ENCODE measurements at regions not wholly inside any gene's neighbourhood (a gene's known extent, or its start where the extent isn't known, plus 50 kb on each side); places are given as distances from the start of the nearest gene placed in this dataset.

- Histone ChIP-seq H3K36me3 (ENCODE audit: insufficient read depth) (no peaks in the 10 kb centered on the region), H3K27ac (ENCODE audit: low read depth) (no peak overlapping the region), H3K4me3 (ENCODE audit: low read depth, low read length) (no peak overlapping the region), H3K4me1 (ENCODE audit: insufficient read depth) (no peaks in the 10 kb centered on the region)
- 42% methylated on average over 1 of the region's 1 CpG for whole genome bisulfite sequencing
- DNase-seq (ENCODE audit: extremely low spot score), result no peak
These were observed 318.6 kb upstream of the POU3F1 start for GRCh38 chr1:38365242-38365641.

DNA sequence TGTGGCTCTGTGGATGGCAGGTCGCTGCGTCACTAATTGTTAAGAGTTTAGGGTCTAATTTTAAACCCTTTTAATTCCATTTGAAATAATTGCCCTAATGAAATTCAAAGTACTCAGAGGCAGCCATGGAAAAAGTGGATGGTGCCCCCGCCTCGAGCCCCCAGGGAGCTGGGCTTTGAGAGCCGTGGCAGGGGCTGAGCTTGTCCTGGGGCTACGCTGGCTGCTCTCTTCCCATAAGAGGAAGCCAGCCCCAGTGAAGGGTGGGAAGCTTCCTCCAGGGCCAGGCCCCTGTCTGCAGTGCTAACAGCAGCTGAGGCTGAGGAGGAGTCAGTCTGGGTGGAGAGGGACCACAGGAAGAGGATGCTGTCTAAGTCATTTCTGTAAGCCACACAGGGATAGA, 315.0 kb upstream of the POU3F1 start:
- no peak for DNase-seq (ENCODE audit: extremely low spot score)
- WGBS, result 70% methylated on average over 6 of the region's 6 CpGs
- no peak overlapping the region for H3K27ac ChIP-seq (ENCODE audit: low read depth)
- no peaks in the 10 kb centered on the region for H3K4me1 ChIP-seq (ENCODE audit: insufficient read depth)
- H3K36me3 ChIP-seq (ENCODE audit: insufficient read depth), result no peaks in the 10 kb centered on the region
- H3K4me3 ChIP-seq (ENCODE audit: low read depth, low read length), result no peak overlapping the region

DNA sequence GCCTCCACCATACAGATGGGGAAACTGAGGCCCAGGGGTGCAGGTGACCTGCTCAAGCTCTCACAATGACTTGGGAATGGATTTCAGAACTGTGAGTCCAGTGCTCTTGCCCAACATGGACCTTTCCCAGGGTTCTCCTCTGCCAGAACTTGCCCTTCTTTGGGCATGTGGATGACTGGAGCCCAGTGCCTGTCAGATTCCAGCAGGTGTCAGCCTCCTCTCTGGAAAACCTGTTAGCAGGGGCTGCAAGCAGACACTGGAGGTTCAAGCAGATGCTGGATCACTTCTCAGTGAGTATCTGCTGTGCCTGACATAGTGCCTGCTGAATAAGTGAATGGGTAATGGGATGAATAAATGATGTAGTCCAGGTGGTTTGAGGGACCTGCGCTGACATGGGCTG, 314.2 kb upstream of the POU3F1 start:
- H3K4me1 ChIP-seq (ENCODE audit: insufficient read depth), result no peaks in the 10 kb centered on the region
- H3K27ac ChIP-seq (ENCODE audit: low read depth), result no peak overlapping the region
- DNase-seq (ENCODE audit: extremely low spot score), result no peak
- no peak overlapping the region for H3K4me3 ChIP-seq (ENCODE audit: low read depth, low read length)
- no peaks in the 10 kb centered on the region for H3K36me3 ChIP-seq (ENCODE audit: insufficient read depth)
- WGBS, result 81% methylated on average over 1 of the region's 1 CpG

DNA sequence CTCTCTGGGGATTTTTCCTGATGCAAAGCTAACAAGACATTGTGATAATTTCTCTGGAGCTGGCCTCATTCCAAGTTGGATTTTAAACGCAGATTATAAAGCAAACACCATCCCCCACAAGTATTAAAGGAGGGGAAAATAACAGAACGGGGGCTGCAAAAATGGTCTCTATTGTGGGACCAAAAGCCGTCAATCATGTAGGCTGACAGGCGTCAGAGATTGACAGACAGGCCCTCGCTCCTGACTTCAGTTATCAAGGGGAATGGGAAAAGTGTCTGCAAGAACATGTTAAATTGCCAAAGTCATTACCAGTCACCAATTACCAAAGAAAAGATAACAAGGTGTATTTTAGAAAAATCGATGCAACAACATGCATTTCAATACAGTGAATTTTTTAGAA, 307.4 kb upstream of the POU3F1 start:
- no peak for DNase-seq (ENCODE audit: extremely low spot score)
- H3K36me3 ChIP-seq (ENCODE audit: insufficient read depth), result no peaks in the 10 kb centered on the region
- 67% methylated on average over 6 of the region's 6 CpGs for WGBS
- H3K4me1 ChIP-seq (ENCODE audit: insufficient read depth), result no peaks in the 10 kb centered on the region
- no peak overlapping the region for H3K4me3 ChIP-seq (ENCODE audit: low read depth, low read length)
- H3K27ac ChIP-seq (ENCODE audit: low read depth), result no peak overlapping the region

- no peak for DNase-seq (ENCODE audit: extremely low spot score)
- Histone ChIP-seq H3K4me3 (ENCODE audit: low read depth, low read length) (no peak overlapping the region), H3K4me1 (ENCODE audit: insufficient read depth) (no peaks in the 10 kb centered on the region), H3K27ac (ENCODE audit: low read depth) (no peak overlapping the region), H3K36me3 (ENCODE audit: insufficient read depth) (no peaks in the 10 kb centered on the region)
- WGBS, result 47% methylated on average over 6 of the region's 6 CpGs
These were observed 306.3 kb upstream of the POU3F1 start for GRCh38 chr1:38352869-38353268.

DNA sequence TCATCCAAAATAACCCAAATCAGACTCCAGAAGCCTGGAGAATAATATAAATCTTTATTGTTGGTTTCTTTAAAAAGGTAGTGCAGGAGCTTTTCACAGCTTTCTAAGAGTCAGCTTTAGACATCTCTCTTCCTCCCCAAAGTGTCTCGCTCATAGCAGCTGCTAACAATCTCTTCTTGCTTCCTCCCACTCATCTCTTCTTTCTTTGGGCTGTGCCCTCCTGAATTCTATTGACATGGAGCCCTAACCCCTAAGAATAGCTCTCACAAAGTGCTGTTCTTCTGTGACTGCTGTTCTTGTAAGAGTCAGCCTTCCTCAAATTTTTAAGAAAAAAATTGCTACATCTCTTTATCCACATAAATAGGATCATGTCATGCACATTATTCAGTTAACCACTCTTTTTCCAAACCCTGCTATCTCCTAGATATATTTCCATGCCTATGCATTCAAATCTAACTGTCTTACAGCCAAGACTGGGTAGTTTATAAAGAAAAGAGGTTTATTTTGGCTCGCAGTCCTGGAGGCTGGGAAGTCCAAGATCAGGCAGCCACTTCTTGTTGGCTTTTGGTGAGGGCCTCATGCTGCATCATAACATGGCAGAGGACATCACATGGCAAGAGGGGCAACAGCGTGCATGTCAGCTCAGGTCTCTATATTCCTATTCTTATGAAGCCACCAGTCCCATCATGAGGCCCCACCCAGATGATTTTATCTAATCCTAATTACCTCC, 301.0 kb upstream of the POU3F1 start:
- Histone ChIP-seq H3K4me3 (ENCODE audit: low read depth, low read length) (no peak overlapping the region), H3K4me1 (ENCODE audit: insufficient read depth) (no peaks in the 10 kb centered on the region), H3K36me3 (ENCODE audit: insufficient read depth) (no peaks in the 10 kb centered on the region), H3K27ac (ENCODE audit: low read depth) (no peak overlapping the region)
- DNase-seq (ENCODE audit: extremely low spot score), result no peak
- WGBS, result 74% methylated on average over 3 of the region's 3 CpGs

- Histone ChIP-seq H3K36me3 (ENCODE audit: insufficient read depth) (no peaks in the 10 kb centered on the region), H3K27ac (ENCODE audit: low read depth) (no peak overlapping the region), H3K4me1 (ENCODE audit: insufficient read depth) (no peaks in the 10 kb centered on the region), H3K4me3 (ENCODE audit: low read depth, low read length) (no peak overlapping the region)
- DNase-seq (ENCODE audit: extremely low spot score), result no peak
- WGBS, result 62% methylated on average over 4 of the region's 4 CpGs
These were observed 298.1 kb upstream of the POU3F1 start for GRCh38 chr1:38344716-38345115.

DNA sequence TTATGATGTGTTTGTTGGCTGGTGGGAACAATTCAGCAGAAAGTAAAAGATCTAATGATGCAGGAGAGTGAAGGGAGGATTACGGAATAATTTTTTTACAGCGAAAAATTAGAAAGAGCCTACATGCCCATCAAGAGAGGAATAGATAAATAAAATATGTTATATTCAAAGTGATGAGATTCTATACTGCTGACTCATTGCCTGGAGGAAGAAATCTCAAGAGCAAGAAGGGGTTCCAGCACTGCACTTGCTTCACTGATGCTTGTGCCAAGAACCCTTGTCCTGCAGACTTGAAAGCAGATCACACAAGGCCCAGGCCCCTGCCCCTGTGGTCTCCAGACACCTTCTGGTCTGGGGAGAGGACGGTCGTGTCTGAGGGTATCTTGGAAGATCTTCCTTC, 295.1 kb upstream of the POU3F1 start:
- Histone ChIP-seq H3K4me1 (ENCODE audit: insufficient read depth) (no peaks in the 10 kb centered on the region), H3K27ac (ENCODE audit: low read depth) (no peak overlapping the region), H3K36me3 (ENCODE audit: insufficient read depth) (no peaks in the 10 kb centered on the region), H3K4me3 (ENCODE audit: low read depth, low read length) (no peak overlapping the region)
- 80% methylated on average over 4 of the region's 4 CpGs for WGBS
- no peak for DNase-seq (ENCODE audit: extremely low spot score)

DNA sequence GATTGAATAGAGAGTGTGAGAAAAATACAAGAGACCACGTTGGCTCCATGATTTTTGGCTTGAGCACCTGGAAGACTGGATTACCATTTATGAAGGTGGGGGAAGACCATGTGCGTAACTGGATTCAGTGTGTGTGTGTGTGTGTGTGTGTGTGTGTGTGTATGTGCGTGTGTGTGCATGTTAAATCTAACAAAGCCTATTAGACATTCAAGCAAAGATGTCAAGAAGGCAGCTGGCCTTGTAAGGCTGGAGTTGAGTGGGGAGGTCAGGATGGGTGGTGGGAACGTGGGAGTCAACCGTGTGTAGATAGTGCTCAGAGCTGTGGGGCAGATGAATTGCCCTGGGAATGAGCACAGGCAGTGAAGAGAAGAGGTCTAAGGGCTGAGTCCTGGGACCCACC, 293.8 kb upstream of the POU3F1 start:
- Histone ChIP-seq H3K36me3 (ENCODE audit: insufficient read depth) (no peaks in the 10 kb centered on the region), H3K27ac (ENCODE audit: low read depth) (no peak overlapping the region), H3K4me1 (ENCODE audit: insufficient read depth) (no peaks in the 10 kb centered on the region), H3K4me3 (ENCODE audit: low read depth, low read length) (no peak overlapping the region)
- DNase-seq (ENCODE audit: extremely low spot score), result no peak
- 84% methylated on average over 5 of the region's 5 CpGs for WGBS

GRCh38 chr1:38337711-38338110, 291.1 kb upstream of the POU3F1 start:
- Histone ChIP-seq H3K27ac (ENCODE audit: low read depth) (no peak overlapping the region), H3K4me1 (ENCODE audit: insufficient read depth) (no peaks in the 10 kb centered on the region), H3K4me3 (ENCODE audit: low read depth, low read length) (no peak overlapping the region), H3K36me3 (ENCODE audit: insufficient read depth) (no peaks in the 10 kb centered on the region)
- 83% methylated on average over 5 of the region's 5 CpGs for WGBS
- DNase-seq (ENCODE audit: extremely low spot score), result no peak

GRCh38 chr1:38336961-38337360, 290.4 kb upstream of the POU3F1 start:
- H3K36me3 ChIP-seq (ENCODE audit: insufficient read depth), result no peaks in the 10 kb centered on the region
- no peaks in the 10 kb centered on the region for H3K4me1 ChIP-seq (ENCODE audit: insufficient read depth)
- WGBS, result 69% methylated on average over 6 of the region's 6 CpGs
- H3K4me3 ChIP-seq (ENCODE audit: low read depth, low read length), result no peak overlapping the region
- DNase-seq (ENCODE audit: extremely low spot score), result no peak
- H3K27ac ChIP-seq (ENCODE audit: low read depth), result no peak overlapping the region

DNA sequence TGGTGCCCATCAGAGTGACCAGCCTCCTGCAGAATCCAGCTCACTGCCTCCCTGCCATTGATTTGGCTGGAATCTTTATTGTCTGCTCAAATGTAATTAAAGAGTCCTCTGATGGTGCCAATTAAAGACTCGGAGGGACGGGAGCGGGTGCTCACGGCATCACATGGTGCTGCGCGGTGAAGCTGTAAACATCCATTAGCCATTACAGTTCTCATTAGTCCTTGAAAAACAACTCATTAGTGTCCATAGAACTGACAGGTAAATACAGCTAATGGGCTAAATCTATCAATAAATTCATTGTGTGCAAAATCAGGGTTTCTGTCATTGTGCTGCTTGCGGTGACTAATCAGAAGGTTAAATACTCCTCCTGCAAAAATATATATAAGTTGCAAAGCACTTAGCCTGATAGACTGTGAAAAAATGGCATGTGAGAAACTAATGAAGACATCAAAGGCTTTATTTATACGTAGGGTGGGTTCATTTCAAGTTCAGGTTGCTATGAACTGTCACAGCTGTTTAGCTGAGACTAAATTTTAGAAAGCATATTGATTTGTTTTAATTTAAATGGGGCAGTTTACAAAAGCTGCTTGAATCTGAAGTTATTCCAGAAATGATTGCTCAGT, 289.8 kb upstream of the POU3F1 start:
- no peak for DNase-seq (ENCODE audit: extremely low spot score)
- Histone ChIP-seq H3K4me3 (ENCODE audit: low read depth, low read length) (no peak overlapping the region), H3K27ac (ENCODE audit: low read depth) (no peak overlapping the region), H3K4me1 (ENCODE audit: insufficient read depth) (no peaks in the 10 kb centered on the region), H3K36me3 (ENCODE audit: insufficient read depth) (no peaks in the 10 kb centered on the region)
- 40% methylated on average over 8 of the region's 8 CpGs for WGBS

DNA sequence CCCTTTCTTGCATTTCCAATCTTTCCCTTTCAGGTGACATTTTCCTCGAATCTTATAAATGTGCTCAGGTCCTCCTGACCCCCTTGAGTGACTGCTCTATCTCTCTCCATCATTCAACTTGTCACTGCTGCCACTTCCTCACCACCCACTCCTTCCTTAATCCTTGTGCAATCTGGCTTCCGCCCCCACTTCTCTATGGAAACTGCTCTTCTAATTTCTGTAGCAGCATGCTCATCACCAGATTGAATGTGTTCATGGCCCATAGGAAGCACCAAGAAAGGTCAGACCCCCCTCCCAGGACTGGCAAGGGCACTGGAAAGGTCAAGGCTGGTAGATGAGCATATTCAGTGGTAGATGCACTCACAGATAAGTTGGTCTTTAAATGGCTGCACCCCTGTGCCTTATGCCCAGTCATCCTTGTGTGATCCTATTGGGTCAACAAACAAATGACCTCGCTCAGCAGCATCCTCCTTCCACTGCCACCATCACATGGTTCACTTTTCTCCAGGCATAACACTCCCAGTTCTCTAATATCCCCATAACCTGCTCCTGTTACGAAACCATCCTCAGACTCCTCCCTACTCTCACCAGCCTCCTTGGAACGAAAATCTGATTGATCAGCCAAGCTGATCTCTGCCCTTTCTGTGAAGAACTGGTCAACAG, 288.5 kb upstream of the POU3F1 start:
- Histone ChIP-seq H3K27ac (ENCODE audit: low read depth) (no peak overlapping the region), H3K36me3 (ENCODE audit: insufficient read depth) (no peaks in the 10 kb centered on the region), H3K4me1 (ENCODE audit: insufficient read depth) (no peaks in the 10 kb centered on the region), H3K4me3 (ENCODE audit: low read depth, low read length) (no peak overlapping the region)
- WGBS, result 78% methylated on average over 5 of the region's 5 CpGs
- DNase-seq (ENCODE audit: extremely low spot score), result no peak

DNA sequence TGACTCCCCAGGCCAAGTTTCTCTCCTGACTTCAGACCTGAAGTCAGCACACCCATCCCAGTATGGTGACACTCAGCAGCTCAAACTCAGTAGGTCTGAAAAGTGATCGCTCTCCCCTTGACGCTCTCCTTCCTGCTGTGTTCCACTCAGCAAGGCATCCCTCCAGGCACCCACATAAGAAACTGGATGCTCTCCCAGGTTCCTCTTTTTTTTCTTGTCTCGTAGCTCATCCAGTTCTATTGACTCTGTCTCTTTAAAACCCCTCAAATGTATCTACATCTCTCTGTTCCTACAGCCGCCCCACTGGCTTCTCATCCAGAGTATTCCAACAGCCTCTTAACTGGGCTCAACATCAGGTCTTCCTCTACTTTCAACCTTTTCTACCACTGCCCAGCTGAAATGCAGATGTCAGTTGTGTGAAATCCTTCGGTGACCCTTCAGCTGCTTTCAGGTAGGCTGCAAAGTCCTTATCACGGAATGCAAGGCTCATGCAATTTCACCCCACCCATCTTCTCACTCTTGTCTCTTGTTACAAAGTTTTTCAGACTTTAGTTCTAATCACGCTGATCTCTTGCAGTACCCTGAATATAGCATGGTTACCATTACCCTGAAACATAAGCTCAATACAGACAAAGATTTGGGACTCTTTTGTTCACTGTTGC, 286.2 kb upstream of the POU3F1 start:
- Histone ChIP-seq H3K4me1 (ENCODE audit: insufficient read depth) (no peaks in the 10 kb centered on the region), H3K4me3 (ENCODE audit: low read depth, low read length) (no peak overlapping the region), H3K36me3 (ENCODE audit: insufficient read depth) (no peaks in the 10 kb centered on the region), H3K27ac (ENCODE audit: low read depth) (no peak overlapping the region)
- DNase-seq (ENCODE audit: extremely low spot score), result no peak
- 78% methylated on average over 7 of the region's 7 CpGs for WGBS

Measured in urinary bladder (tissue), 3 donors.